GM19395 (cell line): ENCODE measurements at regions not wholly inside any gene's neighbourhood (a gene's known extent, or its start where the extent isn't known, plus 50 kb on each side); places are given as distances from the start of the nearest gene placed in this dataset.

Source experiments
- ATAC-seq: cut with Tn5 transposase; IDR thresholded peaks from one replicate; pipeline ENCODE4 v1.9.1; 2021; ENCODE audit warnings: mild to moderate bottlenecking, moderate library complexity; ENCODE audit not compliant: unreplicated experiment

DNA sequence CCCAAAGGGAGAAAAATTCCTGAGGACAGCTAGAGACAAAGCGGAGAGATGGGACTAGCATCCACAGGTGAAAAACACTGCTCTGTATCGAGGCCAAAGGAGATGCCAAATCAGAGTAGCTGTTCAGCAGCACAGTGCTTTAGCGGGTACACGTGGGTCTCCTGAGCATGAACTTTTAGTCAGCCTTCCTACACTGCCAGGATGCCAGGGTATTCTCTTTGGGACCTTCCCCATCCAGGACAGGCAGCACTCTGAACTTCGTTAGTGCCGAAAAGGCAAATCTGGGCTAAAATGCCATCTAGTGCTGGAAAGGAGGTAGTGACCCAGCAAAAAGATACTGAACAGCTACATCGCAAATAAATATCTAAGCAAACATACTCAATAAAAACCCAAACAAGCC, 64.9 kb downstream of the C6orf58 start:
- peak; percentile 86 for ATAC-seq
